ENCODE measurements at regions not wholly inside any gene's neighbourhood (a gene's known extent, or its start where the extent isn't known, plus 50 kb on each side); places are given as distances from the start of the nearest gene placed in this dataset.
"Not testable (repeated sequence)": the region's sequence is repeated elsewhere in the genome, so short reads cannot be mapped to it uniquely, and the experiment has no call there.

DNA sequence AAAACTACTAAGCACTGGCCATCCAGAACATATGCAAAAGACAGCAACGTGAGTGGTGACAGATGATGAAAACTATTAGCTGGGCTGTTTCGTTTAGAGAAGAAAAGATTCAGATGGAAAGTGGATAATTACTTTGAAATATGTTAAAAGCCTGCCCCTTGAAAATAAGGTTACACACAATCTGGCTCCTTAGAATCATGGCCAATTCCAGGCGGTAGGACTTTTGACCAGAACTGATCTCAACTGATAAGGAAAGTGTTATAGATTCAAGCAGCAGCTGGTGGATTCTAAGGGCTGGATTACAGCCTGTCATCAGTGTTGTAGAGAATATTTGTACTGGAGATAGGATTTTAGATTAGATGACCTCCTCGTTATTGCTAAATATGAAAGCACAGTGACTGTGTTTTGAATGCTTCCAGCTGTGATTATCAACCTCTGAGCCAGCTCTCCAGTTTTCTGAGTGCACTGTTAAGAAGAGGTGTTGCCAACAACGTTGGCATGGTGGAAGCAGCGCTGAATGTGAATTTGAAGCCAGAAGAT is 75.1 kb downstream of the KBTBD2 start:
- not testable (repeated sequence) for H3K27ac ChIP-seq (ENCODE audit: low read depth in 2 of 2, low read length in 1 of 2); H3K4me1 ChIP-seq (ENCODE audit: control insufficient read depth in 2 of 2, insufficient read depth in 2 of 2, low read length in 1 of 2); H3K27me3 ChIP-seq (ENCODE audit: control insufficient read depth in 1 of 2, insufficient read depth in 2 of 2, low read length in 2 of 2); H3K9me3 ChIP-seq (ENCODE audit: control insufficient read depth in 2 of 2, insufficient read depth in 1 of 2, low read depth in 1 of 2, low read length in 1 of 2); H3K4me3 ChIP-seq (ENCODE audit: low read depth in 1 of 2, low read length in 2 of 2); H3K36me3 ChIP-seq (ENCODE audit: control insufficient read depth in 2 of 2, insufficient read depth in 2 of 2, low read length in 1 of 2)
- 52 to 61% methylated on average over 6 of the region's 6 CpGs for WGBS, 2 donors

DNA sequence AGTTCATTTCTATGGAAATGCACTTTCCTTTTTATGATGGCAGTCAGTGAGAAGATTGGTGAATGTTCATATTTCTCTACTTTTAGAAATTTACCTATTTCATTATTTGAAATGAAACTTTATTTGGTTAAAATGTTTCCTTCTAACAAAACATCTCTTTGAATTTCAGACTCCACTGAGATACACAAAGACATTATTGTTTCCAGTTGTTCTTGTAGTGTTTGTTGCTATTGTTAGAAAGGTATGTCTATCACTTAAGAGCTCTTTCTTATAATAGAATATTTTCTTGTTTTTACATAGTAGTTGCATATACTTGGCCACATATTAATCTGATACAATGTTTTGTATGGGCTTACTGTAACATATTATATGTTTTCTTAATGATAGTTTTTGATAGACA is 76.8 kb downstream of the KBTBD2 start:
- not testable (repeated sequence) for H3K27me3 ChIP-seq (ENCODE audit: control insufficient read depth in 1 of 2, insufficient read depth in 2 of 2, low read length in 2 of 2); H3K36me3 ChIP-seq (ENCODE audit: control insufficient read depth in 2 of 2, insufficient read depth in 2 of 2, low read length in 1 of 2); H3K4me1 ChIP-seq (ENCODE audit: control insufficient read depth in 2 of 2, insufficient read depth in 2 of 2, low read length in 1 of 2); H3K27ac ChIP-seq (ENCODE audit: low read depth in 2 of 2, low read length in 1 of 2); H3K4me3 ChIP-seq (ENCODE audit: low read depth in 1 of 2, low read length in 2 of 2); H3K9me3 ChIP-seq (ENCODE audit: control insufficient read depth in 2 of 2, insufficient read depth in 1 of 2, low read depth in 1 of 2, low read length in 1 of 2)

DNA sequence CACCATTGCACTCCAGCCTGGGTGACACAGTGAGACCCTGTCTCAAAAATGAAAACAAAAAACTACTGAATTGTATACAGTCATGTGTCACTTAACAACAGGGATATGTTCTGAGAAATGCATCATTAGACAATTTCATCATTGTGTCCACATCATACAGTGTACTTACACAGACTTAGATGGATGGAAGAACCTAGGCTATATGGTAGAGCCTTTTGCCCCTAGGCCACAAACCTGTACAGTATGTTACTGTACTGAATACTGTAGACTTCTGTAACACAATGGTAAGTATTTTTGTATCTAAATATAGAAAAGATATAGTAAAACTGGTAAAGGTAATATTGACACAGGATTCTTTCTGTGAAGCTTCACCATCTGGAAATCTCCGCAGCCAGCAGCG is 81.7 kb downstream of the KBTBD2 start:
- WGBS, 2 donors: 82 to 100% methylated on average over 2 of the region's 2 CpGs
- no peaks in the 10 kb centered on the region for H3K9me3 ChIP-seq (ENCODE audit: control insufficient read depth in 2 of 2, insufficient read depth in 1 of 2, low read depth in 1 of 2, low read length in 1 of 2)
- H3K4me1 ChIP-seq (ENCODE audit: control insufficient read depth in 2 of 2, insufficient read depth in 2 of 2, low read length in 1 of 2): no peaks in the 10 kb centered on the region
- no peaks in the 10 kb centered on the region for H3K27me3 ChIP-seq (ENCODE audit: control insufficient read depth in 1 of 2, insufficient read depth in 2 of 2, low read length in 2 of 2)
- H3K4me3 ChIP-seq (ENCODE audit: low read depth in 1 of 2, low read length in 2 of 2): no peak overlapping the region
- H3K36me3 ChIP-seq (ENCODE audit: control insufficient read depth in 2 of 2, insufficient read depth in 2 of 2, low read length in 1 of 2): no peaks in the 10 kb centered on the region
- H3K27ac ChIP-seq (ENCODE audit: low read depth in 2 of 2, low read length in 1 of 2): no peak overlapping the region

GRCh38 chr7:32809347-32809746 is 82.2 kb downstream of the KBTBD2 start:
- no peaks in the 10 kb centered on the region for H3K27me3 ChIP-seq (ENCODE audit: control insufficient read depth in 1 of 2, insufficient read depth in 2 of 2, low read length in 2 of 2)
- no peaks in the 10 kb centered on the region for H3K4me1 ChIP-seq (ENCODE audit: control insufficient read depth in 2 of 2, insufficient read depth in 2 of 2, low read length in 1 of 2)
- no peak overlapping the region for H3K4me3 ChIP-seq (ENCODE audit: low read depth in 1 of 2, low read length in 2 of 2)
- WGBS, 2 donors: 87 to 90% methylated on average over 2 of the region's 2 CpGs
- H3K9me3 ChIP-seq (ENCODE audit: control insufficient read depth in 2 of 2, insufficient read depth in 1 of 2, low read depth in 1 of 2, low read length in 1 of 2): no peaks in the 10 kb centered on the region
- no peak overlapping the region for H3K27ac ChIP-seq (ENCODE audit: low read depth in 2 of 2, low read length in 1 of 2)
- H3K36me3 ChIP-seq (ENCODE audit: control insufficient read depth in 2 of 2, insufficient read depth in 2 of 2, low read length in 1 of 2): no peaks in the 10 kb centered on the region

GRCh38 chr7:32803406-32804141 is 88.0 kb downstream of the KBTBD2 start:
- Histone ChIP-seq H3K27me3 (ENCODE audit: control insufficient read depth in 1 of 2, insufficient read depth in 2 of 2, low read length in 2 of 2) (no peaks in the 10 kb centered on the region), H3K4me1 (ENCODE audit: control insufficient read depth in 2 of 2, insufficient read depth in 2 of 2, low read length in 1 of 2) (no peaks in the 10 kb centered on the region), H3K4me3 (ENCODE audit: low read depth in 1 of 2, low read length in 2 of 2) (no peak overlapping the region), H3K36me3 (ENCODE audit: control insufficient read depth in 2 of 2, insufficient read depth in 2 of 2, low read length in 1 of 2) (no peaks in the 10 kb centered on the region), H3K9me3 (ENCODE audit: control insufficient read depth in 2 of 2, insufficient read depth in 1 of 2, low read depth in 1 of 2, low read length in 1 of 2) (peaks cover 0 to 3% of the 10 kb centered on the region in 2 donors), H3K27ac (ENCODE audit: low read depth in 2 of 2, low read length in 1 of 2) (no peak overlapping the region)
- WGBS, 2 donors: 96 to 100% methylated on average over 1 of the region's 1 CpG

GRCh38 chr7:32802305-32802910 is 89.2 kb downstream of the KBTBD2 start:
- Histone ChIP-seq H3K4me3 (ENCODE audit: low read depth in 1 of 2, low read length in 2 of 2) (no peak overlapping the region), H3K4me1 (ENCODE audit: control insufficient read depth in 2 of 2, insufficient read depth in 2 of 2, low read length in 1 of 2) (no peaks in the 10 kb centered on the region), H3K9me3 (ENCODE audit: control insufficient read depth in 2 of 2, insufficient read depth in 1 of 2, low read depth in 1 of 2, low read length in 1 of 2) (peaks cover 0 to 3% of the 10 kb centered on the region in 2 donors), H3K27me3 (ENCODE audit: control insufficient read depth in 1 of 2, insufficient read depth in 2 of 2, low read length in 2 of 2) (no peaks in the 10 kb centered on the region), H3K36me3 (ENCODE audit: control insufficient read depth in 2 of 2, insufficient read depth in 2 of 2, low read length in 1 of 2) (no peaks in the 10 kb centered on the region), H3K27ac (ENCODE audit: low read depth in 2 of 2, low read length in 1 of 2) (no peak overlapping the region)
- WGBS, 2 donors: 83 to 87% methylated on average over 3 of the region's 3 CpGs

- not testable (repeated sequence) for H3K27ac ChIP-seq (ENCODE audit: low read depth in 2 of 2, low read length in 1 of 2); H3K9me3 ChIP-seq (ENCODE audit: control insufficient read depth in 2 of 2, insufficient read depth in 1 of 2, low read depth in 1 of 2, low read length in 1 of 2); H3K27me3 ChIP-seq (ENCODE audit: control insufficient read depth in 1 of 2, insufficient read depth in 2 of 2, low read length in 2 of 2); H3K4me1 ChIP-seq (ENCODE audit: control insufficient read depth in 2 of 2, insufficient read depth in 2 of 2, low read length in 1 of 2); H3K36me3 ChIP-seq (ENCODE audit: control insufficient read depth in 2 of 2, insufficient read depth in 2 of 2, low read length in 1 of 2); H3K4me3 ChIP-seq (ENCODE audit: low read depth in 1 of 2, low read length in 2 of 2)
- 76% methylated on average over 1 of the region's 5 CpGs for WGBS, 2 donors
Observed at GRCh38 chr7:32793053-32793452, 98.5 kb downstream of the KBTBD2 start.

GRCh38 chr7:32790766-32791430 is 100.7 kb downstream of the KBTBD2 start:
- 68 to 69% methylated on average over 7 of the region's 7 CpGs for WGBS, 2 donors

DNA sequence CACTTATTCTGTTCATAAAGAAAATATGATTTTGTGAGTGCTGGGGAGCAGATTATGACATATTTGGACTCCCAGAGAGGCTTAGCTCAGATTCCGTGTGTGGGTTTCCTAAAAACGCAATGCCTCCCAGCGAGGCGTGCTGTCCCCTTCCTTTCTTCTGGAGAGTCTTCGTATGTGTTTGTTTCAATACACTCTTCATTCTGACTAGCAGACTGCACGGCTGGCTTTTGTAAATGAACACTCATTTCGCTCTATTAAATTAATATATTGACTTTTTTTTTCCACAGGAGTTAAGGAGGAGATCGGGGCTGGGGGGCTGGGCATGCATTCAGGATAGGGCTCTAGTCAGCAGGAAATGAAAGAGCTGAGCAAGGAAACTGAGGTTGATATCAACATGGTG is 102.3 kb downstream of the KBTBD2 start:
- not testable (repeated sequence) for H3K4me3 ChIP-seq (ENCODE audit: low read depth in 1 of 2, low read length in 2 of 2); H3K36me3 ChIP-seq (ENCODE audit: control insufficient read depth in 2 of 2, insufficient read depth in 2 of 2, low read length in 1 of 2); H3K9me3 ChIP-seq (ENCODE audit: control insufficient read depth in 2 of 2, insufficient read depth in 1 of 2, low read depth in 1 of 2, low read length in 1 of 2); H3K4me1 ChIP-seq (ENCODE audit: control insufficient read depth in 2 of 2, insufficient read depth in 2 of 2, low read length in 1 of 2); H3K27me3 ChIP-seq (ENCODE audit: control insufficient read depth in 1 of 2, insufficient read depth in 2 of 2, low read length in 2 of 2); H3K27ac ChIP-seq (ENCODE audit: low read depth in 2 of 2, low read length in 1 of 2)
- WGBS, 2 donors: 80% methylated on average over 8 of the region's 8 CpGs

More at GRCh38 chr7:32790766-32791430, 100.7 kb downstream of the KBTBD2 start:
- not testable (repeated sequence) for H3K36me3 ChIP-seq (ENCODE audit: control insufficient read depth in 2 of 2, insufficient read depth in 2 of 2, low read length in 1 of 2); H3K4me1 ChIP-seq (ENCODE audit: control insufficient read depth in 2 of 2, insufficient read depth in 2 of 2, low read length in 1 of 2); H3K27ac ChIP-seq (ENCODE audit: low read depth in 2 of 2, low read length in 1 of 2); H3K9me3 ChIP-seq (ENCODE audit: control insufficient read depth in 2 of 2, insufficient read depth in 1 of 2, low read depth in 1 of 2, low read length in 1 of 2); H3K27me3 ChIP-seq (ENCODE audit: control insufficient read depth in 1 of 2, insufficient read depth in 2 of 2, low read length in 2 of 2); H3K4me3 ChIP-seq (ENCODE audit: low read depth in 1 of 2, low read length in 2 of 2)

Measured in esophagus (tissue), 2 donors.